ENCODE measurements at regions not wholly inside any gene's neighbourhood (a gene's known extent, or its start where the extent isn't known, plus 50 kb on each side); places are given as distances from the start of the nearest gene placed in this dataset.

GRCh38 chr12:98173773-98174427, 341.5 kb upstream of the TMPO start:
- Mint-ChIP-seq H3K4me3 (no peak overlapping the region), H3K27me3 (no peaks in the 10 kb centered on the region), H3K9me3 (peaks cover 0 to 2% of the 10 kb centered on the region in 2 donors), H3K4me1 (no peaks in the 10 kb centered on the region), H3K27ac (no peak overlapping the region), H3K36me3 (no peaks in the 10 kb centered on the region)
- ATAC-seq (replicated peaks) (no peak), DNase-seq (no peak)

- ATAC-seq (replicated peaks) = no peak
- Mint-ChIP-seq H3K4me3 (no peak overlapping the region), H3K27ac (no peak overlapping the region), H3K9me3 (peaks cover 0 to under 1% of the 10 kb centered on the region in 2 donors), H3K4me1 (no peaks in the 10 kb centered on the region), H3K27me3 (no peaks in the 10 kb centered on the region), H3K36me3 (no peaks in the 10 kb centered on the region)
- no peak for DNase-seq
These were observed 341.0 kb upstream of the TMPO start for GRCh38 chr12:98174428-98174809.

GRCh38 chr12:98178126-98178525, 337.3 kb upstream of the TMPO start:
- Mint-ChIP-seq H3K27me3 (no peaks in the 10 kb centered on the region), H3K4me1 (no peaks in the 10 kb centered on the region), H3K4me3 (no peak overlapping the region), H3K36me3 (no peaks in the 10 kb centered on the region), H3K27ac (no peak overlapping the region), H3K9me3 (peaks cover 0 to 7% of the 10 kb centered on the region in 2 donors)
- ATAC-seq (replicated peaks) = no peak
- DNase-seq = no peak

GRCh38 chr12:98179151-98179550, 336.2 kb upstream of the TMPO start:
- Mint-ChIP-seq H3K4me3 (no peak overlapping the region), H3K36me3 (no peaks in the 10 kb centered on the region), H3K4me1 (no peaks in the 10 kb centered on the region), H3K27ac (no peak overlapping the region), H3K27me3 (no peaks in the 10 kb centered on the region), H3K9me3 (peaks cover 0 to 7% of the 10 kb centered on the region in 2 donors)
- DNase-seq (no peak), ATAC-seq (replicated peaks) (no peak)

- Mint-ChIP-seq H3K9me3 (peaks cover 0 to 7% of the 10 kb centered on the region in 2 donors), H3K27me3 (no peaks in the 10 kb centered on the region), H3K36me3 (no peaks in the 10 kb centered on the region), H3K4me1 (no peaks in the 10 kb centered on the region), H3K4me3 (no peak overlapping the region), H3K27ac (no peak overlapping the region)
- no peak for ATAC-seq (replicated peaks)
- no peak for DNase-seq
These were observed 334.8 kb upstream of the TMPO start for GRCh38 chr12:98180603-98181002.

- H3K27me3 Mint-ChIP-seq = no peaks in the 10 kb centered on the region
- ATAC-seq (replicated peaks) (no peak), DNase-seq (no peak)
- no peak overlapping the region for H3K4me3 Mint-ChIP-seq
- H3K27ac Mint-ChIP-seq = no peak overlapping the region
- peaks cover 0 to 7% of the 10 kb centered on the region in 2 donors for H3K9me3 Mint-ChIP-seq
- H3K4me1 Mint-ChIP-seq = no peaks in the 10 kb centered on the region
- H3K36me3 Mint-ChIP-seq = no peaks in the 10 kb centered on the region
These were observed 332.6 kb upstream of the TMPO start for GRCh38 chr12:98182821-98183220.

- Mint-ChIP-seq H3K27me3 (no peaks in the 10 kb centered on the region), H3K9me3 (no peaks in the 10 kb centered on the region), H3K4me3 (no peak overlapping the region), H3K4me1 (no peaks in the 10 kb centered on the region), H3K27ac (no peak overlapping the region), H3K36me3 (no peaks in the 10 kb centered on the region)
- DNase-seq (no peak), ATAC-seq (replicated peaks) (no peak)
These were observed 329.8 kb upstream of the TMPO start for GRCh38 chr12:98185606-98186005.

- peaks cover 0 to 3% of the 10 kb centered on the region in 2 donors for H3K27me3 Mint-ChIP-seq
- no peaks in the 10 kb centered on the region for H3K4me1 Mint-ChIP-seq
- H3K36me3 Mint-ChIP-seq = no peaks in the 10 kb centered on the region
- no peak for DNase-seq
- H3K9me3 Mint-ChIP-seq = no peaks in the 10 kb centered on the region
- H3K4me3 Mint-ChIP-seq = no peak overlapping the region
- no peak overlapping the region for H3K27ac Mint-ChIP-seq
- ATAC-seq (replicated peaks) = no peak
These were observed 326.7 kb upstream of the TMPO start for GRCh38 chr12:98188650-98189077.

- no peaks in the 10 kb centered on the region for H3K9me3 Mint-ChIP-seq
- H3K4me3 Mint-ChIP-seq = no peak overlapping the region
- DNase-seq (no peak), ATAC-seq (replicated peaks) (no peak)
- H3K36me3 Mint-ChIP-seq = no peaks in the 10 kb centered on the region
- H3K4me1 Mint-ChIP-seq = no peaks in the 10 kb centered on the region
- H3K27me3 Mint-ChIP-seq = peaks cover 0 to 3% of the 10 kb centered on the region in 2 donors
- H3K27ac Mint-ChIP-seq = no peak overlapping the region
These were observed 320.8 kb upstream of the TMPO start for GRCh38 chr12:98194591-98194990.

- DNase-seq (no peak), ATAC-seq (replicated peaks) (no peak)
- H3K4me3 Mint-ChIP-seq = no peak overlapping the region
- H3K9me3 Mint-ChIP-seq = peaks cover 3 to 4% of the 10 kb centered on the region in 2 donors
- H3K36me3 Mint-ChIP-seq = peaks cover 0 to under 1% of the 10 kb centered on the region in 2 donors
- H3K4me1 Mint-ChIP-seq = no peaks in the 10 kb centered on the region
- no peaks in the 10 kb centered on the region for H3K27me3 Mint-ChIP-seq
- no peak overlapping the region for H3K27ac Mint-ChIP-seq
These were observed 317.0 kb upstream of the TMPO start for GRCh38 chr12:98198261-98198982.

GRCh38 chr12:98208816-98209215, 306.6 kb upstream of the TMPO start:
- H3K4me1 Mint-ChIP-seq = no peaks in the 10 kb centered on the region
- no peak for DNase-seq
- no peak for ATAC-seq (replicated peaks)
- H3K27ac Mint-ChIP-seq = no peak overlapping the region
- H3K36me3 Mint-ChIP-seq = no peaks in the 10 kb centered on the region
- H3K4me3 Mint-ChIP-seq = no peak overlapping the region
- no peaks in the 10 kb centered on the region for H3K27me3 Mint-ChIP-seq
- H3K9me3 Mint-ChIP-seq = peaks cover 14 to 16% of the 10 kb centered on the region in 2 donors

- Mint-ChIP-seq H3K27me3 (peaks cover 0 to 5% of the 10 kb centered on the region in 2 donors), H3K36me3 (no peaks in the 10 kb centered on the region), H3K4me1 (no peaks in the 10 kb centered on the region), H3K9me3 (peaks cover 4 to 10% of the 10 kb centered on the region in 2 donors), H3K4me3 (no peak overlapping the region), H3K27ac (no peak overlapping the region)
- DNase-seq (no peak), ATAC-seq (replicated peaks) (peak in 1 of 2 donors; percentile 31)
These were observed 303.3 kb upstream of the TMPO start for GRCh38 chr12:98211909-98212695.

- H3K4me3 Mint-ChIP-seq = no peak overlapping the region
- peaks cover 0 to 5% of the 10 kb centered on the region in 2 donors for H3K27me3 Mint-ChIP-seq
- H3K27ac Mint-ChIP-seq = no peak overlapping the region
- no peaks in the 10 kb centered on the region for H3K4me1 Mint-ChIP-seq
- DNase-seq (no peak), ATAC-seq (replicated peaks) (no peak)
- H3K36me3 Mint-ChIP-seq = no peaks in the 10 kb centered on the region
- peaks cover 0 to 10% of the 10 kb centered on the region in 2 donors for H3K9me3 Mint-ChIP-seq
These were observed 301.8 kb upstream of the TMPO start for GRCh38 chr12:98213556-98213955.

GRCh38 chr12:98217257-98217656, 298.1 kb upstream of the TMPO start:
- Mint-ChIP-seq H3K27me3 (peaks cover 9 to 10% of the 10 kb centered on the region in 2 donors), H3K9me3 (peaks cover 0 to 4% of the 10 kb centered on the region in 2 donors), H3K4me1 (no peaks in the 10 kb centered on the region), H3K36me3 (no peaks in the 10 kb centered on the region), H3K4me3 (no peak overlapping the region), H3K27ac (no peak overlapping the region)
- ATAC-seq (replicated peaks) = no peak
- DNase-seq = no peak

All from stimulated activated naive B cell treated with anti-CD40 and anti-IgM and Interleukin-4, amounts not matched to agents 10 μg/mL and 1 μg/mL and 100 μg/mL, for 72 hours (primary cell).